PC-9 (cell line): ENCODE measurements at regions not wholly inside any gene's neighbourhood (a gene's known extent, or its start where the extent isn't known, plus 50 kb on each side); places are given as distances from the start of the nearest gene placed in this dataset.

Source experiments
- BruUV-seq: library from RNA; stranded (reverse); fragments of 400-500 nt; replicated peaks from 2 replicates; lab custom pipeline; 2021; lab: Mats Ljungman, UMichigan
- CTCF ChIA-PET: fragments of 300-600 bp; sonication (Branson Sonifier 250); formaldehyde crosslinking; loops from one replicate; lab custom pipeline; 2022; ENCODE audit warnings: antibody characterized with exemption; lab: Charles Lee
- POLR2A ChIA-PET: fragments of 300-600 bp; sonication (Branson Sonifier 250); formaldehyde crosslinking; loops from one replicate; lab custom pipeline; 2022; ENCODE audit warnings: antibody characterized with exemption; ENCODE audit not compliant: unreplicated experiment; lab: Charles Lee
- DNase-seq, 2 experiments: peaks; one replicate each; pipeline versions ENCODE4 v3.0.0 to v3.0.0-alpha.2; 2015 to 2022; ENCODE audit warnings: mixed read lengths in 1 of 2
- H2AFZ ChIP-seq: fragments of 200-600 bp; sonication (generic); 2 replicates; pipeline ENCODE4 v1.8.1; 2017; ENCODE audit warnings: antibody characterized with exemption
- H3F3A ChIP-seq: fragments of 200-600 bp; sonication (generic); 2 replicates; pipeline ENCODE4 v1.8.1; 2017; ENCODE audit warnings: antibody characterized with exemption, mild to moderate bottlenecking, low read depth; ENCODE audit not compliant: insufficient read depth
- H3K27ac ChIP-seq: fragments of 200-600 bp; sonication (generic); 2 replicates; pipeline ENCODE4 v1.6.1; 2016; ENCODE audit warnings: mixed run types
- H3K27me3 ChIP-seq: fragments of 200-600 bp; sonication (generic); 2 replicates; pipeline ENCODE4 v1.6.1; 2016; ENCODE audit warnings: low read depth, mixed run types; ENCODE audit not compliant: insufficient read depth
- H3K36me3 ChIP-seq: fragments of 200-600 bp; sonication (generic); 2 replicates; pipeline ENCODE4 v1.6.1; 2016; ENCODE audit warnings: low read depth, mixed run types
- H3K4me1 ChIP-seq: fragments of 200-600 bp; sonication (generic); replicated peaks from 2 replicates; pipeline ENCODE4 v1.6.1; 2016; ENCODE audit warnings: mixed run types; ENCODE audit not compliant: insufficient read depth
- H3K4me2 ChIP-seq: fragments of 200-600 bp; sonication (generic); 2 replicates; pipeline ENCODE4 v1.6.1; 2017; ENCODE audit warnings: mixed run types
- H3K4me3 ChIP-seq: fragments of 200-600 bp; sonication (generic); 2 replicates; pipeline ENCODE4 v1.6.1; 2016; ENCODE audit warnings: mixed run types
- H3K79me2 ChIP-seq: fragments of 200-600 bp; sonication (generic); 2 replicates; pipeline ENCODE4 v1.6.1; 2017; ENCODE audit warnings: low read depth, mixed run types
- H3K9me2 ChIP-seq: fragments of 200-600 bp; sonication (generic); 2 replicates; pipeline ENCODE4 v1.8.1; 2017; ENCODE audit warnings: mild to moderate bottlenecking; ENCODE audit not compliant: insufficient read depth
- H3K9me3 ChIP-seq: fragments of 200-600 bp; sonication (generic); 2 replicates; pipeline ENCODE4 v1.8.1; 2016; ENCODE audit warnings: low read depth; ENCODE audit not compliant: insufficient read depth
- H4K20me1 ChIP-seq: fragments of 200-600 bp; sonication (generic); 2 replicates; pipeline ENCODE4 v1.8.1; 2017; ENCODE audit not compliant: insufficient read depth
- EZH2 ChIP-seq: fragments of 200-600 bp; sonication (generic); IDR thresholded peaks from 2 replicates; pipeline ENCODE4 v1.8.0; 2017; ENCODE audit warnings: antibody characterized with exemption, low read depth
- intact Hi-C: fragments of 100-400 bp; cut with micrococcal nuclease; formaldehyde crosslinking; loops from one replicate; pipeline ENCODE4 v1.10.0; 2022; ENCODE audit not compliant: unreplicated experiment
- TF ChIP-seq, protein P1 (sequence below): fragments of 200-600 bp; sonication (generic); conservative IDR thresholded peaks from 2 replicates; pipeline ENCODE4 v1.6.1; 2017; ENCODE audit warnings: mixed run types, antibody characterized with exemption, mild to moderate bottlenecking, moderate library complexity

DNA sequence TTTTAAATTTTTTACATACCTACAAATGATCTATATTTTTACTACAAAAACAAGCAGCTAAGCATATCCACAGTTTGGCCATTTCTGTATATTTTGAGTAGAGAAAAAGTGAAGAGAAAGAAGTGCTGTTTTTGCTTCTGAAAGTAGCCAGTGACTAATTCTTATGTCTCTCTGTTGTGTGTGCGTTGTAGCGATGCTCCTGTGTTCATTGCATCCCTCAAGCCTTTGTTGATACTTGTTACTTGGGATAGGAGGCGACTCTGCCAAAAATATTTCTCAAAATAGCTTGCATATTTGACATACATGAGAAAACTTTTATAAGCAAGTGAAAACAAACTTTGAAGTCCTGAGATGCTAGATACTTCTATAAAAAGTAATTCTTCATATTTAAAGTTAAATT lies 714.1 kb downstream of the FSCB start:
- BruUV-seq: no TSS peak

DNA sequence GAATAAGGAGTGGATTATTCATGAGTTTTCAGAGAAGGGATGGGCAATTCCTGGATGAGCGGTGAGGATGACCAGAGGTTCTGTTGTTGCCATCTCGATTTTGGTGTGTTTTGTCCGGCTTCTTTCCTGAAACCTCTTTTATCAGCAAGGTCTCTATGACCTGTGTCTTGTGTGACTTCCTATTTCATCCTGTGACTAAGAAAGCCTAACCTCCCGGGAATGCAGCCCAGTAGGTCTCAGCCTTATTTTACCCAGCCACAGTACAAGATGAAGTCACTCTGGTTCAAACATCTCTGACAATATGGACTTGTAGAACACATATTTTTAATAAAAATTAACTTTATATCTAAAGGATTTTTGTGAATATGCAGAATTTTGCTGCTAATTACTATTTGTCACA lies 716.4 kb downstream of the FSCB start:
- Histone ChIP-seq H3K27ac (no peak overlapping the region; the same call in 1 of the 2 replicates), H3K4me1 (peaks cover 21% of the 10 kb centered on the region; the same call in 1 of the 2 replicates), H3K36me3 (no peaks in the 10 kb centered on the region), H3K9me3 (no peaks in the 10 kb centered on the region), H3K79me2 (no peaks in the 10 kb centered on the region), H3K27me3 (no peaks in the 10 kb centered on the region), H3K9me2 (no peaks in the 10 kb centered on the region), H3K4me2 (no peak overlapping the region), H2AFZ (no peak overlapping the region), H3F3A (peaks cover 3% of the 10 kb centered on the region; the same call in 1 of the 2 replicates), H3K4me3 (no peak overlapping the region), H4K20me1 (no peaks in the 10 kb centered on the region)
- ChIA-PET CTCF (no interaction called here), POLR2A (no interaction called here)
- BruUV-seq: no TSS peak
- peak in 1 of 2 experiments; percentile 20 for DNase-seq
- TF ChIP-seq, protein P1, sequence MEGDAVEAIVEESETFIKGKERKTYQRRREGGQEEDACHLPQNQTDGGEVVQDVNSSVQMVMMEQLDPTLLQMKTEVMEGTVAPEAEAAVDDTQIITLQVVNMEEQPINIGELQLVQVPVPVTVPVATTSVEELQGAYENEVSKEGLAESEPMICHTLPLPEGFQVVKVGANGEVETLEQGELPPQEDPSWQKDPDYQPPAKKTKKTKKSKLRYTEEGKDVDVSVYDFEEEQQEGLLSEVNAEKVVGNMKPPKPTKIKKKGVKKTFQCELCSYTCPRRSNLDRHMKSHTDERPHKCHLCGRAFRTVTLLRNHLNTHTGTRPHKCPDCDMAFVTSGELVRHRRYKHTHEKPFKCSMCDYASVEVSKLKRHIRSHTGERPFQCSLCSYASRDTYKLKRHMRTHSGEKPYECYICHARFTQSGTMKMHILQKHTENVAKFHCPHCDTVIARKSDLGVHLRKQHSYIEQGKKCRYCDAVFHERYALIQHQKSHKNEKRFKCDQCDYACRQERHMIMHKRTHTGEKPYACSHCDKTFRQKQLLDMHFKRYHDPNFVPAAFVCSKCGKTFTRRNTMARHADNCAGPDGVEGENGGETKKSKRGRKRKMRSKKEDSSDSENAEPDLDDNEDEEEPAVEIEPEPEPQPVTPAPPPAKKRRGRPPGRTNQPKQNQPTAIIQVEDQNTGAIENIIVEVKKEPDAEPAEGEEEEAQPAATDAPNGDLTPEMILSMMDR: no peak
- intact Hi-C loops: loop anchor here (10.0 kb wide), 1 partner anchor 286 kb away; no protein-coding TSS in a partner anchor

More for the DNA sequence above, 714.1 kb downstream of the FSCB start:
- H3K27ac ChIP-seq: no peak overlapping the region
- H3K4me2 ChIP-seq: no peak overlapping the region
- no peak overlapping the region for H3K4me3 ChIP-seq
- no peak for DNase-seq
- ChIA-PET CTCF (no interaction called here), POLR2A (no interaction called here)
- H3K27me3 ChIP-seq: no peaks in the 10 kb centered on the region
- no peaks in the 10 kb centered on the region for H3K36me3 ChIP-seq
- H2AFZ ChIP-seq: no peak overlapping the region
- TF ChIP-seq, protein P1: no peak
- no peak for TF ChIP-seq EZH2
- H3K9me3 ChIP-seq: no peaks in the 10 kb centered on the region
- H3K9me2 ChIP-seq: no peaks in the 10 kb centered on the region
- H4K20me1 ChIP-seq: no peaks in the 10 kb centered on the region
- H3F3A ChIP-seq: peaks cover 3% of the 10 kb centered on the region; the same call in 1 of the 2 replicates
- H3K79me2 ChIP-seq: no peaks in the 10 kb centered on the region
- H3K4me1 ChIP-seq: peaks cover 21% of the 10 kb centered on the region; the same call in 1 of the 2 replicates
- intact Hi-C loops: loop anchor here (10.0 kb wide), 1 partner anchor 288 kb away; no protein-coding TSS in a partner anchor

DNA sequence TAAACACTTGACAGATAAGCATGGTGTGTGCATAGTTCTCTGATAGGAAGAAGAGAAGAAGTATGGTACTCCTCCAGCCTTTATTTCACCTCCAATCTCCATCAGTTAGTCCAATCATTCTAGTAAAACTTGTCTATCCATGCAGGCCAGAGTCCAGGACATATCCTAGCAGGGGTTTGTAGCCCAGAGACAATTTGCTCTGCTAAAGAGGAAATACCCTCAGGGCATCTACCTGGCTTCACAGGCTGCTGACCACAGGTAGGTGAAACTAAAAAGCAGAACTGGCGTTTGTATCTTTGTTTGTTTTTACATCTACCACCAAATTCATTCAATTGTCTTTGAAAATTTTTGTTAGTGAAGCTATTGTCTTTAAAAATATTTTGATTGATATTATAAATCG lies 717.6 kb downstream of the FSCB start:
- Histone ChIP-seq H2AFZ (no peak overlapping the region), H3K79me2 (no peaks in the 10 kb centered on the region), H3K4me2 (no peak overlapping the region), H3K4me3 (no peak overlapping the region), H3K9me3 (no peaks in the 10 kb centered on the region), H3K36me3 (no peaks in the 10 kb centered on the region), H3K9me2 (no peaks in the 10 kb centered on the region), H4K20me1 (no peaks in the 10 kb centered on the region), H3K27ac (no peak overlapping the region), H3K27me3 (no peaks in the 10 kb centered on the region), H3F3A (peaks cover 3% of the 10 kb centered on the region; the same call in 1 of the 2 replicates), H3K4me1 (peaks cover 21% of the 10 kb centered on the region; the same call in 1 of the 2 replicates)
- no TSS peak for BruUV-seq
- peak in 1 of 2 experiments; percentile 8 for DNase-seq
- ChIA-PET POLR2A (interaction anchor here (0.7 kb wide), 1 partner anchor 558 kb away, joined by 4 read pairs; no protein-coding TSS in a partner anchor), CTCF (no interaction called here)
- TF ChIP-seq EZH2: no peak
- TF ChIP-seq, protein P1: no peak
- intact Hi-C loops: no loop called here
